OCI-LY3 (cell line): ENCODE measurements at regions not wholly inside any gene's neighbourhood (a gene's known extent, or its start where the extent isn't known, plus 50 kb on each side); places are given as distances from the start of the nearest gene placed in this dataset.

ENCODE experiments used
- EZH2phosphoT487 ChIP-seq: fragments of 200-600 bp; shearing (Covaris generic); IDR thresholded peaks from 2 replicates; pipeline ENCODE4 v1.6.1; 2018; ENCODE audit warnings: antibody characterized with exemption, mixed run types, low read depth
- TF ChIP-seq, protein P1 (sequence below): fragments of 200-600, 300-600 bp; sonication (generic); IDR thresholded peaks from 2 replicates; pipeline ENCODE4 v1.5.1; 2014; ENCODE audit warnings: antibody characterized with exemption, low read length, low read depth

DNA sequence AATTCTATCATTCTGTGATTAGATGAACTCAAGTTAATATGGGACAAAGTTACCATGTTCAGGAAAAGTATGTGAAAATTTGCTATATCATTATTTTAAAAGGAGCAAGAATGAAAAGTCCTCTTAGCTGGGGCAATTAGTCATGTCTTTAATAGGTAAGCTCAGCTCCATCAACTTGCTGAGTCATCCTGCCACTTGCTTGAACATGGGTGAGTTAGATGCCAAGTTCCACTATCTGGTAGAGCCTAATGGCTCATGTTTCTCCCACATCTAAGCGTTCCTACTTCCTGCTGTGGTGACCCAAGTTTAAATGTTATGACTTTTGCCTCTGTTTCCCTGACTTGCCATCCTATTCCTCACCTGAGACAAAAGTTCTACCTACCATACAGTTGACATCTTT lies 276.8 kb downstream of the ZNF674 start:
- TF ChIP-seq, protein P1, sequence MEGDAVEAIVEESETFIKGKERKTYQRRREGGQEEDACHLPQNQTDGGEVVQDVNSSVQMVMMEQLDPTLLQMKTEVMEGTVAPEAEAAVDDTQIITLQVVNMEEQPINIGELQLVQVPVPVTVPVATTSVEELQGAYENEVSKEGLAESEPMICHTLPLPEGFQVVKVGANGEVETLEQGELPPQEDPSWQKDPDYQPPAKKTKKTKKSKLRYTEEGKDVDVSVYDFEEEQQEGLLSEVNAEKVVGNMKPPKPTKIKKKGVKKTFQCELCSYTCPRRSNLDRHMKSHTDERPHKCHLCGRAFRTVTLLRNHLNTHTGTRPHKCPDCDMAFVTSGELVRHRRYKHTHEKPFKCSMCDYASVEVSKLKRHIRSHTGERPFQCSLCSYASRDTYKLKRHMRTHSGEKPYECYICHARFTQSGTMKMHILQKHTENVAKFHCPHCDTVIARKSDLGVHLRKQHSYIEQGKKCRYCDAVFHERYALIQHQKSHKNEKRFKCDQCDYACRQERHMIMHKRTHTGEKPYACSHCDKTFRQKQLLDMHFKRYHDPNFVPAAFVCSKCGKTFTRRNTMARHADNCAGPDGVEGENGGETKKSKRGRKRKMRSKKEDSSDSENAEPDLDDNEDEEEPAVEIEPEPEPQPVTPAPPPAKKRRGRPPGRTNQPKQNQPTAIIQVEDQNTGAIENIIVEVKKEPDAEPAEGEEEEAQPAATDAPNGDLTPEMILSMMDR, result no peak
- TF ChIP-seq EZH2phosphoT487, result no peak
